HUDEP-2 (cell line): ENCODE measurements at regions not wholly inside any gene's neighbourhood (a gene's known extent, or its start where the extent isn't known, plus 50 kb on each side); places are given as distances from the start of the nearest gene placed in this dataset.

Experiments
- DNase-seq, 76 experiments: peaks; one replicate each; lab custom pipeline; 2025; ENCODE audit not compliant: unreplicated experiment in 76 of 76; lab: John Stamatoyannopoulos, UW

- DNase-seq, result no peak
These were observed 312.6 kb upstream of the KIF2A start for GRCh38 chr5:61993295-61993927.

GRCh38 chr5:61994171-61994570 lies 311.8 kb upstream of the KIF2A start:
- no peak for DNase-seq

GRCh38 chr5:61995486-61995885 lies 310.5 kb upstream of the KIF2A start:
- DNase-seq, result no peak

GRCh38 chr5:61999371-61999770 lies 306.6 kb upstream of the KIF2A start:
- no peak for DNase-seq

- DNase-seq, result no peak
These were observed 305.4 kb upstream of the KIF2A start for GRCh38 chr5:62000646-62001045.

GRCh38 chr5:62001640-62002039 lies 304.4 kb upstream of the KIF2A start:
- no peak for DNase-seq

GRCh38 chr5:62002436-62002835 lies 303.6 kb upstream of the KIF2A start:
- no peak for DNase-seq

- no peak for DNase-seq
These were observed 300.5 kb upstream of the KIF2A start for GRCh38 chr5:62005551-62005950.

GRCh38 chr5:62007457-62007856 lies 298.5 kb upstream of the KIF2A start:
- DNase-seq, result no peak

- DNase-seq, result no peak
These were observed 294.8 kb upstream of the KIF2A start for GRCh38 chr5:62011089-62011664.

- no peak for DNase-seq
These were observed 288.9 kb upstream of the KIF2A start for GRCh38 chr5:62017092-62017491.

GRCh38 chr5:62029303-62029702 lies 276.7 kb upstream of the KIF2A start:
- DNase-seq, result no peak

GRCh38 chr5:62030326-62030725 lies 275.7 kb upstream of the KIF2A start:
- DNase-seq, result no peak

GRCh38 chr5:62038024-62038423 lies 268.0 kb upstream of the KIF2A start:
- peak in 10 of 76 experiments; percentile 3 to 29 (median 14) for DNase-seq

GRCh38 chr5:62041156-62041756 lies 264.8 kb upstream of the KIF2A start:
- no peak for DNase-seq

GRCh38 chr5:62042007-62042406 lies 264.0 kb upstream of the KIF2A start:
- DNase-seq, result no peak

GRCh38 chr5:62043289-62044280 lies 262.4 kb upstream of the KIF2A start:
- no peak for DNase-seq

- DNase-seq, result no peak
These were observed 261.0 kb upstream of the KIF2A start for GRCh38 chr5:62044989-62045388.

GRCh38 chr5:62046191-62046590 lies 259.8 kb upstream of the KIF2A start:
- DNase-seq, result no peak

GRCh38 chr5:62051747-62052146 lies 254.3 kb upstream of the KIF2A start:
- no peak for DNase-seq

- no peak for DNase-seq
These were observed 246.0 kb upstream of the KIF2A start for GRCh38 chr5:62059960-62060359.
